Retinal pigment epithelial cell (primary cell): ENCODE measurements at regions not wholly inside any gene's neighbourhood (a gene's known extent, or its start where the extent isn't known, plus 50 kb on each side); places are given as distances from the start of the nearest gene placed in this dataset.

Experiments
- DNase-seq: peaks from one replicate; pipeline ENCODE4 v3.0.0-alpha.2; 2010; ENCODE audit warnings: low read depth
- H3K4me3 ChIP-seq: 2 replicates; pipeline ENCODE4 v1.5.1; 2011; ENCODE audit warnings: mild to moderate bottlenecking, low read length, control low read depth, moderate library complexity
- TF ChIP-seq, protein P1 (sequence below): conservative IDR thresholded peaks from 2 replicates; pipeline ENCODE4 v1.5.1; 2011; ENCODE audit warnings: low read depth, low read length, control low read depth, inconsistent platforms

DNA sequence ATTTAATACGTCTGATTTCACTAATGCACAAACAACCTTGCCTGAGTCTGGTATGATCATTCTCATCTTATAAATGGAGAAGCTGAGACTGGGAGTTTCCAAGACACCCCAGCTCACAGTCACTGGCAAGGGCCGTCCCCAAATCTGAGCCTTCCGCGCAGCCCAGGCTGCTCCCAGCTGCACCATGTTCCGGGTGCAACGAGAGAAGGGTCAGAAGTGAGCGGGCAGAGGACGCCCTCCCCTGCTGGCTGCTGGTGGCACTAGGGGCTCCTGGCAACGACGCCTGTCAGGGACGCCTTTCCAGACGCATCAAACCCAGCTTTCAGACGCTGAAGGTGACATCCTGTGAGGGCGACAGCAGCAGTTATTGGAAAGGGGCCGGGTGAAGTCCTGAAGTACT, 115.3 kb upstream of the PROKR2 start:
- DNase-seq: no peak
- TF ChIP-seq, protein P1, sequence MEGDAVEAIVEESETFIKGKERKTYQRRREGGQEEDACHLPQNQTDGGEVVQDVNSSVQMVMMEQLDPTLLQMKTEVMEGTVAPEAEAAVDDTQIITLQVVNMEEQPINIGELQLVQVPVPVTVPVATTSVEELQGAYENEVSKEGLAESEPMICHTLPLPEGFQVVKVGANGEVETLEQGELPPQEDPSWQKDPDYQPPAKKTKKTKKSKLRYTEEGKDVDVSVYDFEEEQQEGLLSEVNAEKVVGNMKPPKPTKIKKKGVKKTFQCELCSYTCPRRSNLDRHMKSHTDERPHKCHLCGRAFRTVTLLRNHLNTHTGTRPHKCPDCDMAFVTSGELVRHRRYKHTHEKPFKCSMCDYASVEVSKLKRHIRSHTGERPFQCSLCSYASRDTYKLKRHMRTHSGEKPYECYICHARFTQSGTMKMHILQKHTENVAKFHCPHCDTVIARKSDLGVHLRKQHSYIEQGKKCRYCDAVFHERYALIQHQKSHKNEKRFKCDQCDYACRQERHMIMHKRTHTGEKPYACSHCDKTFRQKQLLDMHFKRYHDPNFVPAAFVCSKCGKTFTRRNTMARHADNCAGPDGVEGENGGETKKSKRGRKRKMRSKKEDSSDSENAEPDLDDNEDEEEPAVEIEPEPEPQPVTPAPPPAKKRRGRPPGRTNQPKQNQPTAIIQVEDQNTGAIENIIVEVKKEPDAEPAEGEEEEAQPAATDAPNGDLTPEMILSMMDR: no peak
- no peak overlapping the region for H3K4me3 ChIP-seq

DNA sequence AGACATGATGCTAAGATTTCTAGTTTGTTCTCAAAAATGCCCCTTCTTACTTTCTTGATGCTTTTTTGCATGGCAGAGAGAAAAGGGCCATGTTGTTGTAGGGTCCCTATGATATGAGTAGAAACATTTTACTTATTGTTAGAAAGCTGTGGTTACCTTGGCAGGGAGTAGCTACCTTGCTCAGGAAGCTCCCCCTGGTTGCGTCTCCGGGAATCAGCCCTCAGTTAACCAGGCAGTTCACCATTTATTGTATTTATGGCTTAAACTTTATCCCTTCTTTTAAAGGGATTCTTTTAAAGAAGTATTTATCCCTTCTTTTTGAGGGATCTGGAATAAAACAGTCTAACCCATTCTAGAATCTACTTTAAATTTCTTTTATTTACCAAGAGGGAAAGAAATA, 113.9 kb upstream of the PROKR2 start:
- DNase-seq: no peak
- H3K4me3 ChIP-seq: no peak overlapping the region
- TF ChIP-seq, protein P1: peak; percentile 24

DNA sequence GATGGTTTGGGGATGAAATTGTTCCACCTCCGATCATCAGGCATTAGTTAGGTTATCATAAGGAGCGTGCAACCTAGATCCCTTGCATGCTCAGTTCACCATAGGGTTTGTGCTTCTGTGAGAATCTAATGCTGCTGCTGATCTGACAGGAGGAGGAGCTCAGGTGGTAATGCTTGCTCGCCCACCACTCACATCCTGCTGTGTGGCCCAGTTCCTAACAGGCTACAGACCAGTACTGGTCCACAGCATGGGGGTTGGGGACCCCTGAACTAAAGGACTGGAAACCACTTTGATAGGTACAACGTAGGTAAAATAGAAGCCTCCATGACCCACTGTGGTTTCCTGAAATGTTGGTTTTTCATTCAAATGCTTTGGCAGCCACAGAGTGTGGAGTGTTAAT, 109.3 kb upstream of the PROKR2 start:
- DNase-seq: no peak
- no peak overlapping the region for H3K4me3 ChIP-seq
- TF ChIP-seq, protein P1: no peak

DNA sequence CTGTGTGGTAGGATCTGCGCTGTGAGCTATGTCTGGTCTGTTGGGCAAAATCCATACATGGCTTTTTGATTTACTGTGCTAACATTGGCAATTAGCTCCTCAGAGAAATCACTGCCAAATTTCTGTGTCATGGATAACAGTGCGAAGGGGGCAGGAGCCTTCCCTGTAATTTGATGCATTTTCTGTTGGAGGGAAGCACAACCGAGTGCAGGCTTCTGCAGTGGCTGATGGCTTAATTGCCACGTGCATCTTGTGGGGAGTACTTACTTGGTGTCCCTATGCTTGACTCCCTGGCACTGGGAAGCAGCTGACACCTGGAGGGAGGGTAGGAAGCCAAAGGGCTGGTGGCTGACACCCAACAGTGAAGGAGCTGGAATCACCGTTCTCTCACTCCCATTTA, 99.3 kb upstream of the PROKR2 start:
- TF ChIP-seq, protein P1: no peak
- no peak for DNase-seq
- no peak overlapping the region for H3K4me3 ChIP-seq

DNA sequence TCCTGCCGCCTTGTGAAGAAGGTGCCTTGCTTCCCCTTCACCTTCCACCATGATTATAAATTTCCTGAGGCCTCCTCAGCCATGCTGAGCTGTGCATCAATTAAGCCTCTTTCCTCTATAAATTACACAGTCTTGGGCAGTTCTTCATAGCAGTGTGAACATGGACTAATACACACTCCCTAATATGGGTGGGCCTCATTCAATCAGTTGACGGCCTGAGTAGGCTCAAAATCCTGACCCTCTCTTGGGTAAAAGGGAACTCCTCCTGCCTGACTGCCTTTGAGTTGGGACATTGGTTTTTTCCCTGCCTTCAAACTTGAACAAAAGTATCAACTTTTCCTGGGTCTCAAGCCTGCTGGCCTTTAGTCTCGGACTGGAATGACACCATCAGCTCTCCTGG, 96.6 kb upstream of the PROKR2 start:
- TF ChIP-seq, protein P1: no peak
- no peak overlapping the region for H3K4me3 ChIP-seq
- DNase-seq: no peak

DNA sequence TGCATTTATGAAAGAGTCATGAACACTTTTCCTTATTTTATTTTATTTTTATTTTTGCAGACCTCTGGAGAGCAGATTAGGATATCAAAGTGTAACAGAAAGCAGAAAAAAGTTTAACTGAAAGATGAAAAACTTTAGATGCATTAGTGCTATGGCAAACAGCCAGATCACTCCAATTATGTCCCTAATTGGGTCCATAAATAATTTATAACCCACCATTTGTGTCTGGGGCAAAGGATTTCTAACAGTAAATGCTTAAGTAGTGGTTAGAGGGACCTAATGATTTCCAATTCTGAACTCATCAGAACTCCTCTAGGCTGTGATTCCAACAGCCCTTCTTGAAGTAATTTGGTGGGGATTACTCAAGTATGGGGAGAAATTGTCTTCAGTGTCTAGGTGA, 93.7 kb upstream of the PROKR2 start:
- H3K4me3 ChIP-seq: no peak overlapping the region
- DNase-seq: no peak
- TF ChIP-seq, protein P1: no peak

DNA sequence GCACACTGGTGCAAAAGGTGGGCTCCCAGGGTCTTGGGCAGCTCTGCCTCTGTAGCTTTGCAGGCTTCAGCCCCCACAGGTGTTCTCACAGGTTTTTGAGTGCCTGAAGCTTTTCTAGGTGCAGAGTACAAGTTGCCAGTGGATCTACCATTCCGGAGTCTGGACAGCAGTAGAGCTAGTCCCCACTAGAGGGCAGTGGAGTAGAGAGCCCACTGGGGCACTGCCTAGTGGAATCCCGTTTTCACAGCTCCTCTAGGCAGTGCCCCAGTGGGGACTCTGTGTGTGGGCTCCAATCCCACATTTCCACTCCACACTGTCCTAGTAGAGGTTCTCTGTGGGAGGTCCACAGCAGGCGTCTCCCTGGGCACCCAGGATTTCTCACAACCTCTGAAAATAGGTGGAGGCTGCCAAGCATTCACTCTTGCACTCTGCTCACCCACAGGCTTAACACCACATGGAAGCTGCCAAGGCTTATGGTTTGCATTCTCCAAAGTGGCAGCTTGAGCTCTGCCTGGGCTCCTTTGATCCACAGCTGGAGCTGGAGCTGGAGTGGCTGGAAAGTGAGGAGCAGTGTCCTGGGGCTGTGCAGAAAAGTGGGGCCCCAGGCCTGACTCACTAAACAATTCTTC, 86.3 kb upstream of the PROKR2 start:
- TF ChIP-seq, protein P1: peak; percentile 74
- H3K4me3 ChIP-seq: no peak overlapping the region
- DNase-seq: no peak
